Nephron (organoid): ENCODE measurements at regions not wholly inside any gene's neighbourhood (a gene's known extent, or its start where the extent isn't known, plus 50 kb on each side); places are given as distances from the start of the nearest gene placed in this dataset.

Source experiments
- H3K27ac Mint-ChIP-seq, 3 experiments: 2 replicates each; pipeline ENCODE4 v1.8.0; 2020; ENCODE audit warnings: mixed read lengths in 3 of 3, mild to moderate bottlenecking in 2 of 3, moderate library complexity in 1 of 3
- H3K27me3 Mint-ChIP-seq: 2 replicates; pipeline ENCODE4 v1.8.0; 2021; ENCODE audit warnings: low read depth, mild to moderate bottlenecking, moderate library complexity, mixed read lengths
- H3K36me3 Mint-ChIP-seq: 2 replicates; pipeline ENCODE4 v1.8.0; 2020; ENCODE audit warnings: low read depth, mixed read lengths
- H3K4me1 Mint-ChIP-seq: 2 replicates; pipeline ENCODE4 v1.8.0; 2020; ENCODE audit warnings: mixed read lengths
- H3K4me3 Mint-ChIP-seq, 3 experiments: 2 replicates each; pipeline ENCODE4 v1.8.0; 2020; ENCODE audit warnings: mild to moderate bottlenecking in 3 of 3, mixed read lengths in 3 of 3, moderate library complexity in 2 of 3
- H3K9me3 Mint-ChIP-seq: 2 replicates; pipeline ENCODE4 v1.8.0; 2020; ENCODE audit warnings: mixed read lengths
- TF ChIP-seq, protein P1 (sequence below), 3 experiments: fragments of 200-600 bp; sonication (generic); IDR thresholded peaks; one replicate each; pipeline ENCODE4 v1.5.0; 2021; ENCODE audit warnings: antibody characterized with exemption in 3 of 3; ENCODE audit not compliant: unreplicated experiment in 3 of 3

DNA sequence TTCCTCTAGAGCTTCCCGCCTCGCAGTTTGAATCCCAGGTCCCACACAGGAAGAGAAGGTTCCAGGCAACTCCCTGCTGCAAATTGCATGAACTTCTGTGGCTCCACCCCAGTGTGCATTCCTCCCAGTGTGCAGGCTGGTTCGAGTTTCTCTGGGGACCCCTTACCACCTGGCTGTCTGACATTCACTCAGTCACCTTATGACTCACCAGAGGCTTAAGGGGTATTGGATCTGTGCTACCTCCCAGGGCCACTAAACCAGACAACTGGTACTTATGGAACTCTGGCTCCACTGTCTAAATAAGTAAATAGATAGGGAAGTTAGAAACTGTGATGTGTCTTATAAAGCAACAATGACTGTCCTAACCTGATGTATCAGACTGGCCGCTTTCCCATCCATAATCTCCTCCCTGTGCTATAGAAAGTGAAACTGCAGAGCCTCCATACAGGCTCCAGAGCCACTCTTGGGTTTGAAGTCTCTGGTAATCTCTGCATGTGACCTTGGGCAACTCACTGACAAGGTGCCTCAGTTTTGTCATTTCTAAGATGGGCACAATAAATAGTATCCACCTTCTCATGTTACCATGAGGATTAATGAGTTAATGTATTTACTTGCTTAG, 720.6 kb downstream of the SEMA5A start:
- Mint-ChIP-seq H3K36me3 (no peaks in the 10 kb centered on the region), H3K9me3 (peaks cover 10% of the 10 kb centered on the region), H3K4me1 (peaks cover 5% of the 10 kb centered on the region), H3K27ac (no peak overlapping the region), H3K27me3 (no peaks in the 10 kb centered on the region), H3K4me3 (no peak overlapping the region)
- TF ChIP-seq, protein P1, sequence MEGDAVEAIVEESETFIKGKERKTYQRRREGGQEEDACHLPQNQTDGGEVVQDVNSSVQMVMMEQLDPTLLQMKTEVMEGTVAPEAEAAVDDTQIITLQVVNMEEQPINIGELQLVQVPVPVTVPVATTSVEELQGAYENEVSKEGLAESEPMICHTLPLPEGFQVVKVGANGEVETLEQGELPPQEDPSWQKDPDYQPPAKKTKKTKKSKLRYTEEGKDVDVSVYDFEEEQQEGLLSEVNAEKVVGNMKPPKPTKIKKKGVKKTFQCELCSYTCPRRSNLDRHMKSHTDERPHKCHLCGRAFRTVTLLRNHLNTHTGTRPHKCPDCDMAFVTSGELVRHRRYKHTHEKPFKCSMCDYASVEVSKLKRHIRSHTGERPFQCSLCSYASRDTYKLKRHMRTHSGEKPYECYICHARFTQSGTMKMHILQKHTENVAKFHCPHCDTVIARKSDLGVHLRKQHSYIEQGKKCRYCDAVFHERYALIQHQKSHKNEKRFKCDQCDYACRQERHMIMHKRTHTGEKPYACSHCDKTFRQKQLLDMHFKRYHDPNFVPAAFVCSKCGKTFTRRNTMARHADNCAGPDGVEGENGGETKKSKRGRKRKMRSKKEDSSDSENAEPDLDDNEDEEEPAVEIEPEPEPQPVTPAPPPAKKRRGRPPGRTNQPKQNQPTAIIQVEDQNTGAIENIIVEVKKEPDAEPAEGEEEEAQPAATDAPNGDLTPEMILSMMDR (IDR thresholded peaks at IDR 0.05; ENCODE audit: unreplicated experiment in 3 of 3), result no peak

DNA sequence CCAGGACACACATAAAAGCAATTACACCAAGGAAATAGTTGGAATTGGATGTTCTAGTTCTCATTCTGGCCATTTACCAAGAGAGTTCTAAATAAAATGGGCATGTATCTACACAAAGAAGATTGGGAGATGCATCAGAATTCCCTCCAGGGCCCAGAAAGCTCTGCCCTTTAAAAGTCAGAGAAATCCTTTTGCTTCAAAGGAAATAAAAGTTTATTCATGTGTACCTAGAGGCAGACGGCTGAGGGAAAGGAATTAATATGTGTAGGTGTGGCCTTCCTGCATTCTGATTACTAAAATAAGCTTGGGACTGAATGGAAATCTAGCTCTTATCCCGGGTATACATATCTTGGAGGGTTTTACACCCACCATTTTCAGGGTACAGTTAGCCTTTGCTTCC, 719.4 kb downstream of the SEMA5A start:
- H3K27ac Mint-ChIP-seq, result no peak overlapping the region
- TF ChIP-seq, protein P1 (IDR thresholded peaks at IDR 0.05; ENCODE audit: unreplicated experiment in 3 of 3), result no peak
- peaks cover 5% of the 10 kb centered on the region for H3K4me1 Mint-ChIP-seq
- H3K27me3 Mint-ChIP-seq, result no peaks in the 10 kb centered on the region
- H3K36me3 Mint-ChIP-seq, result no peaks in the 10 kb centered on the region
- H3K9me3 Mint-ChIP-seq, result peaks cover 13% of the 10 kb centered on the region
- no peak overlapping the region for H3K4me3 Mint-ChIP-seq

DNA sequence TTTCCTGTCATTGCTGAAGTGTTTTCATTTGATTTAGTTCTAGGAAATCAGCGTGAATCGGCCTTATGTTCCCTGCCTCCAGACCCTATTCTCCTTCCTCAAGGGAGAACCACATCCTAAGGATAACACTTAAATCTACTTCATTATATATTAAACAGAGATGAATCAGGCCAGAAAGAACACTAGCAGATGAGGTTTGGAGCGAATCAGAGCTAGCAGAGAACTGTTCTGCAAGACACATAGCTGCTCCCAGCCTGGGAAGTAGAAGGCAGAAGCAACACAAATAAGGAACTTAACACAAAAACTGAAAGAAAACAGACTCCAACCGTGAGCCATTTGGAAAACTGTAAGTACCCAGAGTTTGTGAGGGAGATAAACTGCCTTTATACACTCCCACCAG, 718.2 kb downstream of the SEMA5A start:
- Mint-ChIP-seq H3K36me3 (no peaks in the 10 kb centered on the region), H3K27ac (no peak overlapping the region), H3K4me3 (no peak overlapping the region), H3K4me1 (peaks cover 5% of the 10 kb centered on the region), H3K27me3 (no peaks in the 10 kb centered on the region), H3K9me3 (peaks cover 5% of the 10 kb centered on the region)
- TF ChIP-seq, protein P1 (IDR thresholded peaks at IDR 0.05; ENCODE audit: unreplicated experiment in 3 of 3), result no peak

DNA sequence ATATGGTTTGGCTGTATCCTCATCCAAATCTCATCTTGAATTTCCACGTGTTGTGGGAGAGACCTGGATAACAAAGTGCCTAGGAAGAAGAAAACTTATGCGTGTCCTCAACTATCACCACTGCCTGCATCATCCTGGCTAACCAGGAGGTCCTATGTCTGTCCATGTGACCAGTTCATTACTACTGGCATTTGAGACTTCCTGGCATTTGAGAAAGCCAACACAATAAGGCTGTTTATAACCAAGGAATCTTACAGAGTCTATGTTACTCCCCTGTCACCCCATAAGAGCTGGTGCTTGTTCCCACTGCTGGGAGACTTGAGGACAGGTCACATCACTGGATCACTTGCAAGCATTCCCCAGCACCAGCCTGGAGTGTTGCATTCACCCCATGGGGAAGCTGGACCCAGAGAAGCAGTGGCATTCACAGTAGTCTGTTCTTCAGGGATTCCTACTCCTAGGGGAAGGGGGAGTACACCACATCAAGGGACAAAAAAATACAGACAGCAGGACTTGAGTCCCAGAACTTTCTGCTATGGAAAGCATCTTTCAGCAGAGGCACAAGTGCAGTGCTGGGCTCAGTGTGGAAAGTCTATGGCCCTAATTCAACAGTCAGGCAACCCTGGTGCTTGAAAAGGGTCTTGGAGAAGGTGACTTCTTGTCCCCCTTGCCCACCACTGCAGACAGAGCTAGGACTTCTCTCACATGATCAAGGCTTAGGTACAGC, 717.1 kb downstream of the SEMA5A start:
- Mint-ChIP-seq H3K4me1 (peaks cover 5% of the 10 kb centered on the region), H3K36me3 (no peaks in the 10 kb centered on the region), H3K4me3 (no peak overlapping the region), H3K27me3 (no peaks in the 10 kb centered on the region), H3K9me3 (peaks cover 5% of the 10 kb centered on the region), H3K27ac (no peak overlapping the region)
- TF ChIP-seq, protein P1 (IDR thresholded peaks at IDR 0.05; ENCODE audit: unreplicated experiment in 3 of 3), result no peak

DNA sequence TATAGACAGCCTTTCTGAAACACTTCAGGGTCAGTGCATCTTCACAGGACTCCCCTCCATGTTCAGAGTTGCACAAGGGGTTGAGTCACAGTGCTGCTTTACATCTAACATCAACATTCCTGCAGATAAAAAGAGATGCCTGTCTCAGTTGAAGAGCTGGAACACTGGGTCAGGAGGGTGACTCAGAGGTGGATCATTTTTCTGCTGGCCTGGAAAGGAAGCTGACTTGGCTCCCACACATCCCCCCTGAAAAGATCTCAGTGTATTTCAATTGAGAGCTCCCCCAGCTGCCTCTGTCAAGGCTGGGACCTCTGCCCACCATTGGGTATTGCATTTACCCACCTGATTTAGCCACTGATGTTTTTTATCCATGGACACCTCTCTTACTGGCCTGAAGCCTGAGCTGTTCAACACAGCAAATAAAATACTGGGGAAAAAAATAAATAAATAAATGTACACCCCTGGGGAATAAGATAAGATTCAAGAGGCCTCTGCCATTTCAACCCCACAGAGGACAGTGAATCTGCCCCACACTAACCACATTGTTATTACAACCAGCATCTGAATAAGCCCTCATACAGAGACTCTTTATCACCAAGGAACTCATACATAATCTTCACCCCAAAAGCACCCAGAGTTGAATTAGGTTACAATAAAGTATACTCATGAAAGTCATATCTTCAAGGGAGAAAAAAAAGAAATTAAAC, 716.4 kb downstream of the SEMA5A start:
- TF ChIP-seq, protein P1 (IDR thresholded peaks at IDR 0.05; ENCODE audit: unreplicated experiment in 3 of 3), result no peak
- no peak overlapping the region for H3K4me3 Mint-ChIP-seq
- no peak overlapping the region for H3K27ac Mint-ChIP-seq
- H3K27me3 Mint-ChIP-seq, result no peaks in the 10 kb centered on the region
- no peaks in the 10 kb centered on the region for H3K36me3 Mint-ChIP-seq
- peaks cover 5% of the 10 kb centered on the region for H3K9me3 Mint-ChIP-seq
- H3K4me1 Mint-ChIP-seq, result peaks cover 5% of the 10 kb centered on the region
